NCI-H2171 (cell line): ENCODE measurements at regions not wholly inside any gene's neighbourhood (a gene's known extent, or its start where the extent isn't known, plus 50 kb on each side); places are given as distances from the start of the nearest gene placed in this dataset.
"Not testable (repeated sequence)": the region's sequence is repeated elsewhere in the genome, so short reads cannot be mapped to it uniquely, and the experiment has no call there.

Source experiments
- DNase-seq: peaks from one replicate; lab custom pipeline; 2025; lab: John Stamatoyannopoulos, UW

- no peak for DNase-seq
These were observed 442.7 kb downstream of the MIAT start for GRCh38 chr22:27099946-27100722.

- peak; percentile 86 for DNase-seq
These were observed 443.4 kb downstream of the MIAT start for GRCh38 chr22:27100789-27101188.

- no peak for DNase-seq
These were observed 443.9 kb downstream of the MIAT start for GRCh38 chr22:27101288-27101687.

- DNase-seq, result no peak
These were observed 447.1 kb downstream of the MIAT start for GRCh38 chr22:27104449-27104848.

- DNase-seq, result no peak
These were observed 448.0 kb downstream of the MIAT start for GRCh38 chr22:27105142-27106025.

GRCh38 chr22:27106985-27107384 is 449.6 kb downstream of the MIAT start:
- DNase-seq, result no peak

GRCh38 chr22:27107386-27107785 is 450.0 kb downstream of the MIAT start:
- no peak for DNase-seq

- DNase-seq, result peak; percentile 96
These were observed 450.4 kb downstream of the MIAT start for GRCh38 chr22:27107824-27108223.

GRCh38 chr22:27108425-27109114 is 451.2 kb downstream of the MIAT start:
- DNase-seq, result peak; percentile 54

GRCh38 chr22:27109406-27109805 is 452.0 kb downstream of the MIAT start:
- DNase-seq, result not testable (repeated sequence)

- peak; percentile 50 for DNase-seq
These were observed 453.5 kb downstream of the MIAT start for GRCh38 chr22:27110665-27111451.

GRCh38 chr22:27111796-27112672 is 454.6 kb downstream of the MIAT start:
- DNase-seq, result no peak

- DNase-seq, result no peak
These were observed 455.8 kb downstream of the MIAT start for GRCh38 chr22:27113211-27113635.

GRCh38 chr22:27113641-27114040 is 456.3 kb downstream of the MIAT start:
- no peak for DNase-seq

GRCh38 chr22:27114186-27114585 is 456.8 kb downstream of the MIAT start:
- DNase-seq, result no peak

- DNase-seq, result no peak
These were observed 458.0 kb downstream of the MIAT start for GRCh38 chr22:27115410-27115809.

- DNase-seq, result no peak
These were observed 458.4 kb downstream of the MIAT start for GRCh38 chr22:27115816-27116256.

- no peak for DNase-seq
These were observed 459.1 kb downstream of the MIAT start for GRCh38 chr22:27116312-27117086.

- DNase-seq, result no peak
These were observed 462.6 kb downstream of the MIAT start for GRCh38 chr22:27120036-27120435.

GRCh38 chr22:27122574-27122973 is 465.2 kb downstream of the MIAT start:
- peak; percentile 48 for DNase-seq
